Breast epithelium (tissue), 3 donors: ENCODE measurements at regions not wholly inside any gene's neighbourhood (a gene's known extent, or its start where the extent isn't known, plus 50 kb on each side); places are given as distances from the start of the nearest gene placed in this dataset.

ENCODE experiments used
- POLR2A ChIP-seq: fragments of 450-650 bp; IDR thresholded peaks from one replicate; pipeline ENCODE4 v1.6.1; 2016; ENCODE audit warnings: antibody characterized with exemption, mild to moderate bottlenecking, moderate library complexity
- TF ChIP-seq, protein P1 (sequence below), 3 donors: fragments of 450-650 bp; IDR thresholded peaks; one replicate each; pipeline ENCODE4 v1.5.1; 2016 to 2017; ENCODE audit warnings: antibody characterized with exemption in 3 of 3, mild to moderate bottlenecking in 3 of 3, moderate library complexity in 3 of 3

DNA sequence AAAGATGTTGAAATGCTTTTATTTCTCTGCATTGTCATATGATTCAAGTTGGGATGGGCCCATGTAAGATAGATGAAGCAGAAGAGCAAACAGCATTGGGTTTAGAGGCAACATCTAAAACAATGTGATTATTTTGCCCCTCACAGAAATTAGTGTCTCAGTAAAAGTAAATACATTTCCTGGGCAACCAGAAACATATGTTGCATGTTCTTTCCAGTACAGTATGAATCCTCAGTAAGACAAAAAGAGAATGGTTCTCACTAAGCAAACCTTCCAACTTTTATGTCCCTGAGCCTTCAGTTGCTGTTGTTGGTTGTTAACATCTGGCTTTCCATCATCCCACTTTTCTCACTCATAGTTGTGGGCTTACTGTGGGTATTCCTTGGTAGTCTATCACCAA lies 222.5 kb upstream of the PRPS1L1 start:
- TF ChIP-seq, protein P1, sequence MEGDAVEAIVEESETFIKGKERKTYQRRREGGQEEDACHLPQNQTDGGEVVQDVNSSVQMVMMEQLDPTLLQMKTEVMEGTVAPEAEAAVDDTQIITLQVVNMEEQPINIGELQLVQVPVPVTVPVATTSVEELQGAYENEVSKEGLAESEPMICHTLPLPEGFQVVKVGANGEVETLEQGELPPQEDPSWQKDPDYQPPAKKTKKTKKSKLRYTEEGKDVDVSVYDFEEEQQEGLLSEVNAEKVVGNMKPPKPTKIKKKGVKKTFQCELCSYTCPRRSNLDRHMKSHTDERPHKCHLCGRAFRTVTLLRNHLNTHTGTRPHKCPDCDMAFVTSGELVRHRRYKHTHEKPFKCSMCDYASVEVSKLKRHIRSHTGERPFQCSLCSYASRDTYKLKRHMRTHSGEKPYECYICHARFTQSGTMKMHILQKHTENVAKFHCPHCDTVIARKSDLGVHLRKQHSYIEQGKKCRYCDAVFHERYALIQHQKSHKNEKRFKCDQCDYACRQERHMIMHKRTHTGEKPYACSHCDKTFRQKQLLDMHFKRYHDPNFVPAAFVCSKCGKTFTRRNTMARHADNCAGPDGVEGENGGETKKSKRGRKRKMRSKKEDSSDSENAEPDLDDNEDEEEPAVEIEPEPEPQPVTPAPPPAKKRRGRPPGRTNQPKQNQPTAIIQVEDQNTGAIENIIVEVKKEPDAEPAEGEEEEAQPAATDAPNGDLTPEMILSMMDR (IDR thresholded peaks at IDR 0.05), result no peak
- no peak for TF ChIP-seq POLR2A
